DMS53 treated with DMSO at 0.1 percent for 48 hours (cell line): ENCODE measurements at regions not wholly inside any gene's neighbourhood (a gene's known extent, or its start where the extent isn't known, plus 50 kb on each side); places are given as distances from the start of the nearest gene placed in this dataset.

Experiments
- DNase-seq: peaks from one replicate; lab custom pipeline; 2025; ENCODE audit not compliant: unreplicated experiment; lab: John Stamatoyannopoulos, UW

DNA sequence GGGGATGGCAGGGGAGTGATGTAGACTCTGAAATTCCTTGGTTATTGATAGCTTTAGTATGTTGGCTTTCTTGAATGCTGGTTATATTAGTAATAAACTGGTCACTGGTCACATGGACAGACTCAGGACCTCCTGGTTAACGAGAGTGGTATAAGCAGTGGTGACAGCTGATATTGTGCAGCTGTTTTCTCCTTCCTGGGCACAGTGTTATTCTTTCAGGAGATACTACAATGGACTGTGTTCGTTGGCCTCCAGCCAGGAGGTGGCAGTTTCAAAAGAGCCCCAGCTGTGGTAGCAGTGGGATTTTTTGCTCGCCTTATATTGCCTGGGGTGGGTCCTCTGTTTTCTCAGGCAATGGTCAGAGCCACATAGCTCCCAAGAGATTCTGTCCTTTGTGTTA lies 181.6 kb upstream of the RBMS3 start:
- DNase-seq = no peak

GRCh38 chr3:29099775-29100174 lies 181.1 kb upstream of the RBMS3 start:
- DNase-seq = no peak

GRCh38 chr3:29100292-29100691 lies 180.6 kb upstream of the RBMS3 start:
- no peak for DNase-seq

GRCh38 chr3:29128001-29128400 lies 152.9 kb upstream of the RBMS3 start:
- no peak for DNase-seq

DNA sequence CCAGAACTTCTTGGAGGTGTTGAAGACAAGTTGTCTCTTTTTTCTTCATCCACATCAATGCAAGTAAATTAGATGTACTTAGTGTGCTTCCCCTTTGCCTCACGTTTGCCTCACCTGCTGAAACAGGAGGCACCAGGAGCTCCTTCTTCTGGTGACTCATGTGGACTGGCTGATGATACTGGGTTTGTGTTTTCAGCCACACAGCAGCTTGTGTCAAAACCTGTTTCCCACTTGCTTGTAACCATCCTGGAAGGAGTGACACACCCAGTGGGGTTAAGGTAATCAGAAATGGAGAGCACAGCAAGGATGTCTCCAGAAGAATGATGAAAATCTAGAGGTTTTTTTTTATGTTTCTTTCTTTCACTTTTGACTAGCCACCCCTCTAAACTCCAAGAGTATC lies 143.3 kb upstream of the RBMS3 start:
- DNase-seq = no peak

DNA sequence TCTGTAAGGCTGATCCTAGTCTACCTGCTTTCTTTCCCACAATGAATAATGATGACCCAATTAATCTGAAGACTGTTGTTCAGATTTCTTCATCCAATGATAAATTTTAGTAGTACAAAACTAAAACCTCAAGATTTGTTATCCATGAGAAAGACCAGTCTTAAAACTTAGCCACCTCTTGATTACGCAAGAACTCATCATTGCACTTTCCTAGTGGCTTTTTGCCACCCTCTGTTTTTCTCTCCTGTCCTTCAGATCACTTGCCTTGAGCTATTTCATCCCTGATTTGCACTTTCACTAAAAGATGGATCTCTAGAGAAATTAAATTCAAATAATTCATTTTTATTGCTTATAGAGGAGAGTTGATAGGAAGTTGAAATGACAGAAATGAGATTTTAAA lies 142.7 kb upstream of the RBMS3 start:
- no peak for DNase-seq

DNA sequence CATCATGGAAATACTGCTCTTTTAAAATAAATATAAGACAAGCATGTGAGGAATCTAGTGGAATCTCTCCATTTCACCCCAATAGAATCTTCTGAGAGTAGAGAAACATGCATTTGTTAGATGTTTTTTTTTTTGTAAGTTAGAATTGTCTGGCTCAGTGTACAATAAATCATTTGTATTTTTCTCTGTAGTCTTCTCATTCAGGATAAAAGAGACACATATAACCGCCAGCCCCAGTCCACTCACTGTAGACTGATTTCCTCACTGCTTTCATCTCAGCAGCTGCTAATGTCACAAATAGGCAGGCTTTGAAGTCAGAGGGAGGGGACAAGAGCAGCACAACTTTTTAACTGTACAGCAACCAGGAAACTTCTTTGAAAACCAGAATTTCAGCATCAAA lies 140.2 kb upstream of the RBMS3 start:
- DNase-seq = no peak

DNA sequence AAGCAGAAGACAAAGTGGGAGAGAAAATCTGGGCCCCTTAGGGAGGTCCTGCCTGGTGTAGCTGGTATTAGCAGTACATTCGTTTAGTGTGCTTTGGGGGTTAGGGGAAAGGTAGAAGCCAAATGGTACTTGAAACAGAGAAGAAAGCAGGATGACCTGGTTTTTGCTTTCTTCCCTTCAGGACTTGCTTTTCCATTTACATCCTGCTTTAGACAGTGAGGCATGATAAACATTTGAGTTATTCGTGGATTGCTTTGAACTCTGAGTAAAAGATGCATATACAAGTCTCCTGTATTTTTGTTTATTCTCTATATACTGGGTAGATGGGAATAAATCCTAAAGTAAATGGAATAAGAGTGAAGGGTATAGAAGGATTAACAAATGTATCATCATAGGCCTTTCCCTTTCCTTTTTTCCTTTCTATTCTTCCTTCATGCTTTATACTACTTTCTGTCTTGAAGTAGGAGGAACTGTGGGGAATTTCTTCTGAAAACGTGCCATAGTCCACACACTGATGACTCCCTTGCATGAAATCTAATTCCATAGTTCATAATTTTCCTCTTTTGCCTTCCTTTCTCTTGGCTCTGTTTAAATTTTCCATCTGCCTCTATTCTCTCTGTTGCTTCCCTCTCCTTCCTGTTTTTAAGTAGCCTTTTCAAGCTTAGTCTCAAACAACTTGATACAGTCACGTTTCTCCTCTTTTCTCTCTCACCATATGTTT lies 139.5 kb upstream of the RBMS3 start:
- DNase-seq = no peak

- no peak for DNase-seq
These were observed 139.0 kb upstream of the RBMS3 start for GRCh38 chr3:29141918-29142275.

DNA sequence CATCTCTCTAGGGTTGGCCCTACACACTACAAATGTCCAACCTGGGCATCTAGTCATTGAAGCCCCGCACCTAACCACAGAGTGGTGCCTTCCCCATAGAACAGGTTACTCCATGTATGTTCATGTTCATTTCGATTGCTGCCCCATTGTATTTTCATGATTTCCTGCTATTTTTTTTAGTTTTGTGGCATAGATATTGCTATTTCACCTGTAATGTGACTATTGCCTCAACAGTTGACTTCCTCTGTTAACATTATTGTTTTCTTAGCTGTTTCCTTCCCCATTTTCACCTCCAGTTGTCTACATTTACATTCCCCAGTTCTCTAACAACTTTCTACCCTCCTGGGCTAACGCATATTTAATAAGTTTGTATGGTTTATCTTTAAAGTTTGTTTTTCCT lies 137.7 kb upstream of the RBMS3 start:
- no peak for DNase-seq

DNA sequence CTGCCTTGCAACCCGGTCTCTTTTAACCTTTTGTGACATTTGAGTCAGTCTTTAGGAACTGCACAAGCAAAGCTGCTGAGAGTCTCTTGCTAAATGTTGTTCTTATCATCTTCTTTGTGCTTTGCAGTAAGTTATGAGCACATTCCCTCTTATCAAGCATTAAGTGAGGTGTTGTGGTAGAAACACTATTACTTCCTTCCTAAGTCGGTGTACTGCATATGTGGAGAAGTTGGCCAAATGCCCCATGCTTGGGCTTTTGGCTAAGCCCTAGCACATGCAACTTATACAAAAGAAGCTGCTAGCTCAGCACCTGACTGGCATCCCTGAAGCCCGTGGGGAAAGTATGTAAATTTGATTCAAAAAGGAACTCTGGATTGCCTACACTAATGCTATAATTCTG lies 136.5 kb upstream of the RBMS3 start:
- no peak for DNase-seq

GRCh38 chr3:29144807-29145206 lies 136.1 kb upstream of the RBMS3 start:
- DNase-seq = no peak

- DNase-seq = no peak
These were observed 135.5 kb upstream of the RBMS3 start for GRCh38 chr3:29145360-29145759.

- DNase-seq = no peak
These were observed 128.5 kb upstream of the RBMS3 start for GRCh38 chr3:29152379-29152778.

DNA sequence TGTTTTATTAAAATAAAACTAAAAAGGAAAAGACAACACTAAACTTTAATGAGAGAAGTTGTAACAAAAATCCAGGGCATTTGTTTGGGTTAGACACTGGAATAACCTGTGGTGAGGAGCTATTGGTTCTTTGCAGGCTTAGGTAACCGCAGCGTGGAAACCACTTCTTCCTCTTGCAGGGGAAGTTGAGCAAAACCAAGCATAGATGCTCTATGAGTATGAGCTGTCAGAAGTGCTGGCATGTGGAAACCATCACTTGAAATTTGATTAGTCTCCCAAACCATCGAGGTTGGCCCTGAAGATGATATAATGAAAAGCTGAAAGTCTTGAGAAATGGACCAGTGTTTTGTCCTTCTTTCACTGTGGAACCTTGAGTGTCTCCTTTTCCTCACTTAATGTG lies 127.1 kb upstream of the RBMS3 start:
- no peak for DNase-seq

DNA sequence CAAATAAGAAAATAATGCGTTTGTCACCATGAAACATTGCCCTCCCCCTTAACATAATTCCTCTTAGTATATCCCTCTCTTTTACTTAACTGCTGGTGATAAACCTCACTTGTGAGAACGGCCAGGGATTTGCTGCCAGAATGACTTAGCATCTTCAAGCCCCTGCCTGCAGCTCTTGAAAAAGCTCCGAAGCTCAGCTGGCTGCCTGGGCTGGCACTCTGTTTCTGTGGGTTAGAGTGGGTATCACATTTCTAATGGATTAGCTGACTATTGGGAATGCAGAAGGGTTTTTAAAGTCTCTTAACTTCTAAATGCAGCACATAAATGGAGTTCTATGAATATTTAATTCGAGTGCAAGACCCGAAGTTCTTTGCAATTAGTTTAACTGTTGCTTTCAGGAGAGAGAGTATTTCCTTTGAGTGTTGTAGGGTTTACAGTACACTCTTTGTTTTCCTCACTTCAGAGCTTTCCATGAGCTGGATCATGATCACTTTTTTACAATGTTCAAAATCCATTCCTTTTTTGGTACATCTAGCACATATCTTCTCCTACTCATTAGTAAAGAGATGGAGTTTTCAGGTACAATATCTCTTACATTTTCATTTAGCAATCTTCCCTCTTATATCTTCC lies 124.7 kb upstream of the RBMS3 start:
- no peak for DNase-seq

DNA sequence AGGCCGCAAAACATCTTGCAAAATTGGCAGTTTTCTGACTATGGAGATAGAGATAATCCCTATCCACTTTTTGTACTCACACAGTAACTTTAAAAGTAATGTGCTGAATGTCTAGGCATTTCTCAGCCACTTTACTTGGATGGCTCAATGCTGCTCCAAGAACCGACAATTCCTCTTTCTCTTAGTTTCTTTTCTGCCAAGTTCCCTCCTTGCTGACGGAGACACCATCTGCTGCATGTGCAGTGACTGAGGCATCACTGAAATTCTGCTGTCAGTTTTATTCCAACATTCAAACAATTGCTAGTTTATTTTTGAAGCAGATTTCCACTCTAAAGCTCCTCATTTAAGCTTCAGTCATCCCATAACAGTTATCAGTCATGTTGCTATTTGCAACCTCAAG lies 116.0 kb upstream of the RBMS3 start:
- DNase-seq = no peak

DNA sequence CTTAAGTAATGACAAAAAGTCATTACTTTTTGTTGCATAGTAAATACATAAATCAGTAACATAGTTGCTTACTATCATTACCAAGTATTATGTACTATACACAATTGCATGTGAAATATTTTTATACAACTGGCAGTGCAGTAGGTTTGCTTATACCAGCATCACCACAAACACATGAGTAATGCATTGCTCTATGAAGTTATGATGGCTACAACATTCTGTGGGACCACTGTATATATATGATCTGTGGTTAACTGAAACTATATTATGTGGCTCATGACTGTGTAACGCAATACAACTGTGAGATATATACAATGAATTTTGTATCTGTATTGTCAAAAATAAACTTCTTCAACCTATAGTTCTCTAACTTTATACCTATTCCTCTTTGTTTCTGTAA lies 113.7 kb upstream of the RBMS3 start:
- DNase-seq = no peak

- DNase-seq = no peak
These were observed 112.8 kb upstream of the RBMS3 start for GRCh38 chr3:29168081-29168480.

DNA sequence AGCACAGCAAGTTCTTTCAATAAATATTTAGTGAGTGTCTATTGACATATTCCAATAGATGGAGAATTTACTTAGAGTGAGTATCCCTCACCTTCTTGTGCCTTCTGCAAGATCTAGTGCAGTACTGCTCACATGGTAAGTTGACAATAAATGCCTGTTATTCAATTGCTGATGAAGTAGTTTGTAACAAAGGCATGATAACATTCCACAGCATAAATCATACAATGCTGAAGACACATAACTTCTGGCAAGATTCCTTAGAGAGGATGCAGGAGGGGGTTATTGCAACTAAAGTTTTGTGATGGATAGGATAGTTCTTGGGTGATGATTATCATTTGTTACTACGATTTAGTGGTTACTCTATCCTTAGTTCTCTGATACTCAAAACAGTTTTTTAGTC lies 112.2 kb upstream of the RBMS3 start:
- no peak for DNase-seq

DNA sequence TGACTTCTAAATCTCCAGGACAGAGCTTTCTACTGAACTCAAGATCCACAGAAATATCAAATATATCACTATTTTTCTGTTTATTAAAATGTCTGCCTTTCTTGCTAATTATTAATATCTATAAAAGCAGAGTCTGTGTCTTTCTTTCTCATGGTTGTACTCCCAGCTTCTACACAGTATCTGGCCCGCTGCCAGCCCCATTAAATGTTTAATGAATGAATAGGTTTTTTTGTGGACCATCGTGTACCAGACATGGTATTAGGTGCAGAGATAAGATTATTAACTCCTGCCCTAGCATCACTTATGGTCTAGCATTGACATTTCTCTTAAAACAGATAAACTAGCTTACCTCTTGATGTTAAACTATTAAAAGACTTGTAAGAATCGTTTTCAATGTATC lies 111.4 kb upstream of the RBMS3 start:
- DNase-seq = no peak

- DNase-seq = no peak
These were observed 109.6 kb upstream of the RBMS3 start for GRCh38 chr3:29171043-29171990.
